ENCODE measurements at regions not wholly inside any gene's neighbourhood (a gene's known extent, or its start where the extent isn't known, plus 50 kb on each side); places are given as distances from the start of the nearest gene placed in this dataset.

DNA sequence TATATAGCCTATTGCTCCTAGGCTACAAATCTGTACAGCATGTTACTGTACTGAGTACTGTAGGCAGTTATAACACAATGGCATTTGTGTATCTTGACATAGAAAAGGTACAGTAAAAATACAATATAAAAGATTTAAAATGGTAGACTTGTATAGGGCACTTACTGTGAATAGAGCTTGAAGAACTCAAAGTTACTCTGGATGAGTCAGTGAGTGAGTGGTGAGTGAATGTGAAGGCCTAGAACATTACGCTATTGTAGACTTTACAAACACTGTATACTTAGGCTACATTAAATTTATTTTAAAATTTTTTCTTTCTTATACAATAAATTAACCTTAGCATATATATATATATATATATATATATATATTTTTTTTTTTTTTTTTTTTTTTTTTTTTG lies 140.0 kb upstream of the UBE2E1 start:
- H3K4me3 ChIP-seq (ENCODE audit: low read length) = no peak overlapping the region
- TF ChIP-seq, protein P1, sequence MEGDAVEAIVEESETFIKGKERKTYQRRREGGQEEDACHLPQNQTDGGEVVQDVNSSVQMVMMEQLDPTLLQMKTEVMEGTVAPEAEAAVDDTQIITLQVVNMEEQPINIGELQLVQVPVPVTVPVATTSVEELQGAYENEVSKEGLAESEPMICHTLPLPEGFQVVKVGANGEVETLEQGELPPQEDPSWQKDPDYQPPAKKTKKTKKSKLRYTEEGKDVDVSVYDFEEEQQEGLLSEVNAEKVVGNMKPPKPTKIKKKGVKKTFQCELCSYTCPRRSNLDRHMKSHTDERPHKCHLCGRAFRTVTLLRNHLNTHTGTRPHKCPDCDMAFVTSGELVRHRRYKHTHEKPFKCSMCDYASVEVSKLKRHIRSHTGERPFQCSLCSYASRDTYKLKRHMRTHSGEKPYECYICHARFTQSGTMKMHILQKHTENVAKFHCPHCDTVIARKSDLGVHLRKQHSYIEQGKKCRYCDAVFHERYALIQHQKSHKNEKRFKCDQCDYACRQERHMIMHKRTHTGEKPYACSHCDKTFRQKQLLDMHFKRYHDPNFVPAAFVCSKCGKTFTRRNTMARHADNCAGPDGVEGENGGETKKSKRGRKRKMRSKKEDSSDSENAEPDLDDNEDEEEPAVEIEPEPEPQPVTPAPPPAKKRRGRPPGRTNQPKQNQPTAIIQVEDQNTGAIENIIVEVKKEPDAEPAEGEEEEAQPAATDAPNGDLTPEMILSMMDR (conservative IDR thresholded peaks at IDR 0.05) = no peak
- H3K9me3 Mint-ChIP-seq = no peaks in the 10 kb centered on the region
- peaks cover 5% of the 10 kb centered on the region for H3K27me3 Mint-ChIP-seq (ENCODE audit: insufficient read depth)
- no peak overlapping the region for H3K27ac Mint-ChIP-seq
- H3K9me3 ChIP-seq (ENCODE audit: control insufficient read depth, low read length) = no peaks in the 10 kb centered on the region
- no CpG with 5 or more reads among the region's 1 CpG for WGBS, 2 experiments (ENCODE audit: insufficient coverage in 1 of 2, insufficient read length in 1 of 2)
- no peaks in the 10 kb centered on the region for H3K36me3 ChIP-seq (ENCODE audit: control insufficient read depth, insufficient read depth, low read length)
- H3K4me1 ChIP-seq (ENCODE audit: control insufficient read depth, insufficient read depth, low read length) = no peaks in the 10 kb centered on the region
- no peak overlapping the region for H3K4me3 Mint-ChIP-seq
- no peaks in the 10 kb centered on the region for H3K27me3 ChIP-seq (ENCODE audit: control insufficient read depth, insufficient read depth, low read length, poor library complexity, severe bottlenecking)
- no peak for DNase-seq
- H3K36me3 Mint-ChIP-seq (ENCODE audit: low read depth) = no peaks in the 10 kb centered on the region
- no peak overlapping the region for H3K9ac ChIP-seq (ENCODE audit: extremely low read depth, low read length, poor library complexity, severe bottlenecking)
- no peak overlapping the region for H3K27ac ChIP-seq (ENCODE audit: low read depth, low read length)
- no peaks in the 10 kb centered on the region for H3K4me1 Mint-ChIP-seq

DNA sequence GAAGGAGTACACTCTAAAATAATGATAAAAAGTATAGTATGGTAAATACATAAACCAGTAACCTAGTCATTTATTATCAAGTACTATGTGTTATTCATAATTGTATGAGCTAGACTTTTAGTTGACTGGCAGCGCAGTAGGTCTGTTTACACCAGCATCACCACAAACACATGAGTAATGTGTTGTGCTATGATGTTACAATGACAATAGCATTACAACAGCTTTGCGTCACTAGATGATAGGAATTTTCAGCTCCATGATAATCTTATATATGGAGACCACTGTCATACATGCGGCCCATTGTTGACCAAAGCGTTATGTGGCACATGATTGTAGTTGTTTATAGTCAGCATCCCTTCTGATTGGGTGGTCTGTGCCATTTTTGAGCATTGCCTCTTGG lies 138.9 kb upstream of the UBE2E1 start:
- Mint-ChIP-seq H3K36me3 (ENCODE audit: low read depth) (no peaks in the 10 kb centered on the region), H3K4me3 (no peak overlapping the region), H3K4me1 (no peaks in the 10 kb centered on the region), H3K27ac (no peak overlapping the region), H3K27me3 (ENCODE audit: insufficient read depth) (peaks cover 11% of the 10 kb centered on the region), H3K9me3 (no peaks in the 10 kb centered on the region)
- no peaks in the 10 kb centered on the region for H3K9me3 ChIP-seq (ENCODE audit: control insufficient read depth, low read length)
- H3K27me3 ChIP-seq (ENCODE audit: control insufficient read depth, insufficient read depth, low read length, poor library complexity, severe bottlenecking) = no peaks in the 10 kb centered on the region
- H3K9ac ChIP-seq (ENCODE audit: extremely low read depth, low read length, poor library complexity, severe bottlenecking) = no peak overlapping the region
- DNase-seq = no peak
- 80 to 94% methylated on average over 1 to 3 of the region's 4 CpGs for WGBS, 2 experiments (ENCODE audit: insufficient coverage in 1 of 2, insufficient read length in 1 of 2)
- no peak overlapping the region for H3K4me3 ChIP-seq (ENCODE audit: low read length)
- no peaks in the 10 kb centered on the region for H3K36me3 ChIP-seq (ENCODE audit: control insufficient read depth, insufficient read depth, low read length)
- H3K4me1 ChIP-seq (ENCODE audit: control insufficient read depth, insufficient read depth, low read length) = no peaks in the 10 kb centered on the region
- H3K27ac ChIP-seq (ENCODE audit: low read depth, low read length) = no peak overlapping the region
- TF ChIP-seq, protein P1 (conservative IDR thresholded peaks at IDR 0.05) = no peak

DNA sequence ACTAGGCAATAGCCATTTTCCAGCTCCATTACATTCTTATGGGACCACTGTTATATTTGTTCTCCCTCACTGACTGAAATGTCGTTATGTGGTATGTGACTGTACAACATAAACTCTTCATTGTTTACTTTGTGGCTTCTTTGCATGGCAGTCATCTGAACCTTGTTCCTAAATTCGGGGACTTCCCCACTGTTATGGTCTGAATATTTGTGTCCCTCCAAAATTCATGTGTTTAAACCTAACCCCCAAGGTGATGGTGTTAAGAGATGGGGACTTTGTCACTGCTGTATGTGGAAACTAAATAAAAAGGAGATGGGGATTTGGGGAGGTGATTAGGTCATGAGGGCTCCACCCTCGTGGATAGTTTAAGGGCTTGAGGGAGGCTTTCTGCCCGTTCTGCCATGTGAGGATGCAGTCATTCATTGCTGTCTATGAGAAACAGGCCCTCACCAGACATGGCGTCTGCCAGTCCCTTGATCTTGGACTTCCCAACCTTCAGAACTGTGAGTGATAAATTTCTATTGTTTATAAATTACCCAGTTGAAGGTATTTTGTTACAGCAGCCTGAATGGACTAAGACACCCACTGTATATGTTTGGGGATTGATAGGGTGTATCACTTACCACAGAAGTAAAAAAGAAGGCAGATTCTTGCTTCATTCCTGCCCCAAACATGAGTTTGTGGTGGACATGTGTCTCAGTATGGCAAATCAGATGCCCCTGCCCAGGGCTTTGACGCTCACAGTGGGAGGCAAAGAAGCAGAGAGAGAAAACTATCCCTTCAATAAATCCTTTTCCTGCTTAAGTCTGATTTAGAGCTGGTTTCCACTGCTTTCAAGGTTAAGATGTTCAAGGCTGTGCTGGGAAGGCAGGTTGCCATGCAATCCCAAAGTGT lies 138.0 kb upstream of the UBE2E1 start:
- Histone ChIP-seq H3K9me3 (ENCODE audit: control insufficient read depth, low read length) (no peaks in the 10 kb centered on the region), H3K36me3 (ENCODE audit: control insufficient read depth, insufficient read depth, low read length) (no peaks in the 10 kb centered on the region), H3K27me3 (ENCODE audit: control insufficient read depth, insufficient read depth, low read length, poor library complexity, severe bottlenecking) (no peaks in the 10 kb centered on the region), H3K4me1 (ENCODE audit: control insufficient read depth, insufficient read depth, low read length) (no peaks in the 10 kb centered on the region), H3K27ac (ENCODE audit: low read depth, low read length) (no peak overlapping the region), H3K4me3 (ENCODE audit: low read length) (no peak overlapping the region), H3K9ac (ENCODE audit: extremely low read depth, low read length, poor library complexity, severe bottlenecking) (no peak overlapping the region)
- no peaks in the 10 kb centered on the region for H3K4me1 Mint-ChIP-seq
- TF ChIP-seq, protein P1 (conservative IDR thresholded peaks at IDR 0.05) = no peak
- H3K4me3 Mint-ChIP-seq = no peak overlapping the region
- WGBS, 2 experiments (ENCODE audit: insufficient coverage in 1 of 2, insufficient read length in 1 of 2) = 90 to 100% methylated on average over 4 to 6 of the region's 6 CpGs
- peaks cover 16% of the 10 kb centered on the region for H3K27me3 Mint-ChIP-seq (ENCODE audit: insufficient read depth)
- H3K36me3 Mint-ChIP-seq (ENCODE audit: low read depth) = no peaks in the 10 kb centered on the region
- DNase-seq = no peak
- H3K9me3 Mint-ChIP-seq = no peaks in the 10 kb centered on the region
- no peak overlapping the region for H3K27ac Mint-ChIP-seq
